GM12891 (cell line): ENCODE measurements at regions not wholly inside any gene's neighbourhood (a gene's known extent, or its start where the extent isn't known, plus 50 kb on each side); places are given as distances from the start of the nearest gene placed in this dataset.
"Not testable (repeated sequence)": the region's sequence is repeated elsewhere in the genome, so short reads cannot be mapped to it uniquely, and the experiment has no call there.

ENCODE experiments used
- DNase-seq: peaks from one replicate; pipeline ENCODE4 v3.0.0; 2011; ENCODE audit warnings: low spot score; ENCODE audit not compliant: insufficient read length
- FAIRE-seq: peaks from 2 replicates; lab custom pipeline; 2011; peaks lifted over from hg19 to GRCh38; lab: Jason Lieb, UNC
- PAX5 ChIP-seq: IDR thresholded peaks from 2 replicates; pipeline ENCODE4 v1.6.1; 2011; ENCODE audit warnings: low read length, moderate library complexity, mild to moderate bottlenecking; ENCODE audit not compliant: insufficient read depth, severe bottlenecking
- POLR2A ChIP-seq: IDR thresholded peaks from 2 replicates; pipeline ENCODE4 v1.6.1; 2011; ENCODE audit warnings: low read depth, low read length, control low read depth
- POLR2AphosphoS5 ChIP-seq: IDR thresholded peaks from 2 replicates; pipeline ENCODE4 v1.6.1; 2011; ENCODE audit warnings: low read depth, low read length, control low read depth
- POU2F2 ChIP-seq: IDR thresholded peaks from 2 replicates; pipeline ENCODE4 v1.6.1; 2011; ENCODE audit warnings: low read depth, mild to moderate bottlenecking, control low read depth, low read length, moderate library complexity
- SPI1 ChIP-seq: IDR thresholded peaks from 2 replicates; pipeline ENCODE4 v1.6.1; 2011; ENCODE audit warnings: low read depth, low read length, control low read depth
- TAF1 ChIP-seq: IDR thresholded peaks from 2 replicates; pipeline ENCODE4 v1.6.1; 2011; ENCODE audit warnings: low read depth, low read length, control low read depth

DNA sequence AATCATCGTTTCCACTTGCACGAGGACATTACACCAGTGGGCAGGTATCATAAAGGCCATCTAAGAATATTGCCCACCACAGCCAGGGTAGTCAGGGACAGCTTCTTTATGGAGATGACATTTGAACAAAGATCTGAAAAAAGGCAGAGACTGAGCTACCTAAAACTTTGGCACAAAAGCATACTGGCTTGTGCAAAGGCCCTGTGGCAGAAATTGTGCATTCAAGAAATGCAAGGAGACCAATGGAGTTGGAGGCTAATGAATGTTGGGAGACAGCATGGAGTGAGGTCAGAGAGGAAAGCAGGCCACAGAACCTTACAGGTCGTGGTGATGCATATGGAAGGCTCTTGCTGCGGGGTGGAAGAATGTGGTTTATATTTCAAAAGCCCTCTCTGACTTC lies 578.5 kb downstream of the BNC2 start:
- TF ChIP-seq POU2F2 = no peak
- TF ChIP-seq SPI1 = no peak
- no peak for TF ChIP-seq TAF1
- DNase-seq (no peak), FAIRE-seq (no peak)

DNA sequence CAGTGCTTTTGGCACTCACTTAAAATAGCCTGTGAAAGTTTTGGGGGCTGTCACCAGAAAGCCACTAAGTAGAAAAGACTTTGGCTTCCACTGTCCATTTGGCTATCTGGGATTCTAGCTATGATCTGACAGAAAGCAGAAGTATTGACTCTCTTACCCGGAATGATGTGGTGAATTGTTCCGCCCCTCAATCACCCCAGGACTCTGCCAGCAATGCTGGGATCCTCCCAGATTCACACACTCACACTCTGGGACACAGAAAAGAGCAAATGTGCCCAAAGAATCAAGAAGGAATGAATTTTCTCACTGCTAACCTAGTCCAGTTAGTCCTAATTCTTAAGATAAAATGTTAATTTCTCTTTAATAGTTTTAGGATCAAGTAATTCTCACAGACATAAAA lies 576.9 kb downstream of the BNC2 start:
- no peak for DNase-seq
- TF ChIP-seq SPI1 (no peak), POU2F2 (no peak), TAF1 (no peak), PAX5 (no peak), POLR2AphosphoS5 (no peak), POLR2A (no peak)
- no peak for FAIRE-seq

DNA sequence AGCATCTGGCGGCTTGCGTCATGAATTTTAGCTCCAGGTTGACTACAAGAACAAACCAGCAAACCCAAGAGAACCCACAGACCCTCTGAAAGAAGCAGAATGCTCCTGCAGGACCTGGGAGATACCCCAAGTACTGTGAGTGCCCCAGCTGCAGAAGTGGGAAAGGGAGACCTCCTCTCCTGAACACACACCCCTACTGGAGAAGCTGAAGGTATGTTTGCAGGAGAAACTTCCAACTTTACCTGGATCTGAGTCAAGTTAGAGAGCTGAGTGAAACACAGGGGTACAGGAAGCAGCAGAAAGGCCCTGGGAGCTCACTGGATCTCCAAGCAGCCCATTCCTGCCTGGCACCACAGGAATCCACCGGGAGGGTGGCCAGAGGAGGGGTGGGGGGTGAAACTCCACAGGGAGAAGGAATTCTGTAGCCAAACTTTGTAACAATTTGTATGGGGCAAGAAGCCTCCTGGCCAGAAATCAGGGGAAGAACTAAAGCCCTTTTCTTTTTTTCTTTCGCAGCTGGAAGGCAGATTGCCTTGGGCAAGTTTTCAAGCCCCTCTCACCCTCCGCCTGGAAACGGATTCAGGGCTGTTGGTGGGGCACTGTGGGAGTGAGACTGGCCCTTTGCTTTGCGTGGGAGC lies 576.2 kb downstream of the BNC2 start:
- TF ChIP-seq TAF1 (no peak), POLR2AphosphoS5 (no peak), POU2F2 (no peak), PAX5 (no peak), SPI1 (no peak), POLR2A (no peak)
- no peak for DNase-seq
- no peak for FAIRE-seq

DNA sequence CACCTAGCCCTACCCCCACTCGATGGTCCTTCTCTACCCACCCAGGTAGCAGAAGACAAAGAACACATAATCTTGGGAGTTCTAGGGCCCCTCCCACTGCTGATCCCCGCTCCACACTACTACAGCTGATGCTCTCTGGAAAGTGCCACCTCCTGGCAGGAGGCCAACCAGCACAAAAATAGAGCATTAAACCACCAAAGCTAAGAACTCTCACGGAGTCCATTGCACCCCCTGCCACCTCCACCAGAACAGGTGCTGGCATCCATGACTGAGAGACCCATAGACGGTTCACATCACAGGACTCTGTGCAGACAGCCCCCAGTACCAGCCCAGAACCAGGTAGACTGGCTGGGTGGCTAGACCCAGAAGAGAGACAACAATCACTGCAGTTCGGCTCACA lies 575.5 kb downstream of the BNC2 start:
- FAIRE-seq, DNase-seq: not testable (repeated sequence)

DNA sequence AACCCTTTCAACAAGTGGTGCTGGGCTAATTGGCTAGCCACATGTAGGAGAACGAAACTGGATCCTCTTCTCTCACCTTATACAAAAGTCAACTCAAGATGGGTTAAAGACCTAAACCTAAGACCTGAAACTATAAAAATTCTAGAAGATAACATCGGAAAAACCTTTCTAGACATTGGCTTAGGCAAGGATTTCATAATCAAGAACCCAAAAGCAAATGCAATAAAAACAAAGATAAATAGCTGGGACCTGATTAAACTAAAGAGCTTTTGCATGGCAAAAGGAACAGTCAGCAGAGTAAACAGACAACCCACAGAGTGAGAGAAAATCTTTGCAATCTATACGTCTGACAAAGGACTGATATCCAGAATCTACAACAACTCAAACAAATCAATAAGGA lies 571.1 kb downstream of the BNC2 start:
- not testable (repeated sequence) for DNase-seq, FAIRE-seq

DNA sequence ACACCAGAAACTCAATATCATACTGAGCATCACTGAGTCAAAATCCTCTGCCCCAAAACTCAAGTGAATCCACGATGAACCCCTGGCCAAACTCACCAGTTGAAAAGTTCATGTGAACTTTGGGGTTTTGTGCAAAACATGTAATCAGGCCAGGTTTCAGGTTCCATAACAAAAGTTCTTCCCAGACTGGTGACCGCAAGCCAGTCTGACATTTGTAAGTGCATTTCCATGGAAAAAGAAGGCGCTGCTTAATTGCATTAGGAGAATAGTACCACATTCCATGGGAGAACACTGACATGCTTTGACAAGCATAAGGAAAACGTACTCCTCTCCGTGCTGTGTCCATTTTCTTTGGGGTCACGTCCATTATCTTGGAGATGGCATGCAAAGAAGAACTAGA lies 567.0 kb downstream of the BNC2 start:
- no peak for FAIRE-seq
- no peak for DNase-seq
- TF ChIP-seq POLR2A (no peak), POLR2AphosphoS5 (no peak), PAX5 (no peak), SPI1 (no peak), TAF1 (no peak), POU2F2 (no peak)

DNA sequence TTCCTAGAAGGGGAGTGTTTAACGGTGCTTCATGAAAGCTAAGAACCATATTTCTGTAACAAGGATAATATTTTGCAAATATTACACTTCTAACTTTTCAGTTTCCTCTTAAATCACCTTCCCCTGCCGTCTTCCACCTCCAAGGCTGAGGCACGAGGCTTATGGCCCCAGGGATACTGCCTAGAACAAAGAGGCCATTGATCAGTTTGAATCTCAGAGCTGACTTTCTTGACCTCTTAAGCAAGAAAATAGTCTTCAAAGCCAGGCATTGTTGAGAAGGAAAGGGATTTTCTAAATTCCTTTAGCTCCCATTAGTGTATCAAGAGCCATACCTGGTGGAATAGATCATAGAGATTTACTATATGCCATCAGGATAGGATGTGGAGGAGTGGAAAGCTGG lies 566.2 kb downstream of the BNC2 start:
- DNase-seq (no peak), FAIRE-seq (no peak)
- no peak for TF ChIP-seq PAX5
- TF ChIP-seq SPI1 = no peak
- no peak for TF ChIP-seq POLR2AphosphoS5
- no peak for TF ChIP-seq POLR2A
- TF ChIP-seq POU2F2 = no peak
- TF ChIP-seq TAF1 = no peak

DNA sequence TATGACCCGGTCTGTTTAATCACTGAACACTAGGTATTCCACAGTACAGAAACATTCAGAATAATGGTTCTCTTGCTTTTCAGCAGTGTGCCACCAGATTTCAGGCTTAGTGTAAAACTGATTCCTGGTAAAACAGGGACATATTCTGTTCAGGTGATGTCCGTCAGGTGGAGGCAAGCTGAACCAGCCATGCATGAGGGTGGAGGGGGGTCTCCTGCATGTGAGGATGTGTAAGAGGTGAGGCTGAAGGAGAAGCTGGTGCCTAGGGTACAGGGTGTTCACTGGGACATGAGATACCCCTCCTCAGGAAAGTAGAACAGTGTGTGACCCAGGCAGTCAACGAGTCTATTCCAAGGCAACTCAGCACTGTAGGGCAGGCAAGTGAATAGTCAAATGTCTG lies 563.9 kb downstream of the BNC2 start:
- no peak for FAIRE-seq
- no peak for TF ChIP-seq TAF1
- no peak for DNase-seq

DNA sequence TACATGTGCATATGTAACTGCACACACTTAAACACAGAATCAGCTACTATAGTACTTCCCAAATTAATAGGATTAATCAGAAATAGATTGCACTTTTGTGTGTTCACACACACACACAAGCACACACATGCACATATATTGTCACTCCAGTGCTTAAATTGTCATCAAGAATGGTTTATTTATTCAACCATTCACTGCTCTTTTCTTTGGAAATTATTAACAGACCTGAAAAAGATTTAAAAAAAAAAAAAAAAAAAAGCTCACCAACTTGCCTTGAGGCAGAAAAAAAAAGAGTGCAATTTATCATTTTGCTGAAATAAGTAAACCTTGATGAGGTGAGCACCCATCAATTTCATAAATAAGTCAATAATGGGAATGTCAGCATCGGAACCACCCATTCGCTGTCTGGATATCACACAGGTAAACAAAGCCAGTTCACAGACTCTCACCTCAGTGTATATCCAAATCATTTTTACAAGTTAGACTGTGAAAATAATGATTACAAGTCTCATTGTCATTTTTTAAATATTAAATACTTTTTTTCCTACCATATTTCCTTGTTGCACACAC lies 562.8 kb downstream of the BNC2 start:
- no peak for TF ChIP-seq POLR2A
- no peak for TF ChIP-seq TAF1
- TF ChIP-seq POLR2AphosphoS5 = no peak
- no peak for TF ChIP-seq SPI1
- no peak for TF ChIP-seq PAX5
- no peak for TF ChIP-seq POU2F2
- DNase-seq = no peak
- no peak for FAIRE-seq

DNA sequence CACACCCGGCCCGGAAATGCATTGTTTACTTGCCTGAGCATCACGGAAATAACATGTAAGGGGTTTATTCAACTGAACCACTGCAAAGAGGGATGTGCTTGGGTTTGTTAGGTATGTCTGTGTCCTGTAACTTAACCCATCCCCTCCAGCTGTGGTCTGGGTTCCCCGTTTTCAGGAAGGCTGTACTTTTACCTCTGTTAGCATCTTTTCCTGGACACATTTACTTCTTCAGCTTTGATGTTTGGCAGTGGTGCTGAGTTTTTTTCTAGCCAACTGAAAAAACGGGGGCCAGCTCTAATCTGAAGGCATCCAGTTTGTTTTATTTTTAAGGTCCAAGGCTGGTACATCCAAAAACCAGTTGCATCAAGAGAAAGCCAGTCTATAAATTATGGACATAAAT lies 561.8 kb downstream of the BNC2 start:
- FAIRE-seq (no peak), DNase-seq (no peak)
- no peak for TF ChIP-seq POLR2AphosphoS5
- no peak for TF ChIP-seq POLR2A
- TF ChIP-seq PAX5 = no peak
- TF ChIP-seq POU2F2 = no peak
- no peak for TF ChIP-seq SPI1
- no peak for TF ChIP-seq TAF1

DNA sequence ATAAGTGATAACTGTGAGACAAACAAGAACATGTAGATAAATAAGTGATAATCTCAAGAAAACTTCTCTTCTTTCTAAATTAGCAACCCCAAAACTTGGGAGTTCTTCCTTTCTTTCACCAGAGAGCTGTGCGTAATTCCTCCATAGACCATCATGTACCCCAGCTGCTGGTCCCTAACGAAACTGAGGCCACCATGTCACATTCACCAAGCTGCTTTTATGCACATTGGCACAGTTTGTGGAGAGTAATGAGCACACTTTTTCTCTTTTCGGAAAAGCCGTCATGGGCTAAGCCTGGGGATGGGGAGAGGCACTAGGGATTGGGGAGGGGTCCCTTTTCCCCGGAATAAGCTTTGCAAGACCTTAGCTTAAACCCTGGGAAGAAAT lies 561.4 kb downstream of the BNC2 start:
- no peak for TF ChIP-seq PAX5
- no peak for TF ChIP-seq POLR2AphosphoS5
- TF ChIP-seq SPI1 = no peak
- no peak for TF ChIP-seq POU2F2
- TF ChIP-seq POLR2A = no peak
- TF ChIP-seq TAF1 = no peak
- no peak for FAIRE-seq
- DNase-seq = no peak
